Body of pancreas (tissue), 4 donors: ENCODE measurements at regions not wholly inside any gene's neighbourhood (a gene's known extent, or its start where the extent isn't known, plus 50 kb on each side); places are given as distances from the start of the nearest gene placed in this dataset.

Experiments
- ATAC-seq: fragments of 150-250 bp; one replicate; pipeline ENCODE4 v1.9.1; 2016
- DNase-seq, 4 donors: peaks; one replicate each; pipeline ENCODE4 v3.0.0-alpha.2; 2019
- H3K27ac ChIP-seq, 4 donors: fragments of 200-600 bp; sonication (generic); 1 replicate in 3 of 4; 2 replicates in 1 of 4; pipeline versions ENCODE4 v1.5.1 to v1.6.1; 2016 to 2019; ENCODE audit warnings: mild to moderate bottlenecking in 1 of 4, mixed read lengths in 1 of 4, moderate library complexity in 1 of 4
- H3K27me3 ChIP-seq, 2 donors: fragments of 200-600 bp; sonication (generic); one replicate each; pipeline ENCODE4 v1.6.0; 2016; ENCODE audit warnings: mild to moderate bottlenecking in 1 of 2
- H3K36me3 ChIP-seq, 2 donors: fragments of 200-600 bp; sonication (generic); replicated peaks in 1 of 2; 2 replicates each; pipeline ENCODE4 v1.5.1; 2016; ENCODE audit warnings: low read depth in 2 of 2; ENCODE audit not compliant: insufficient read depth in 1 of 2
- H3K4me1 ChIP-seq: fragments of 200-600 bp; sonication (generic); one replicate; pipeline ENCODE4 v1.6.0; 2016
- H3K4me3 ChIP-seq, 2 donors: fragments of 200-600 bp; sonication (generic); 1 replicate in 1 of 2; 2 replicates in 1 of 2; pipeline ENCODE4 v1.5.1; 2016 to 2019
- H3K9me3 ChIP-seq, 3 donors: fragments of 200-600 bp; sonication (generic); 1 replicate in 2 of 3; 2 replicates in 1 of 3; pipeline ENCODE4 v1.5.1; 2016
- CTCF ChIP-seq, 7 experiments: fragments of 450-650 bp in 4 of 7; fragments of 200-600 bp in 3 of 7; sonication (generic) in 3 of 7; IDR thresholded peaks; one replicate each; pipeline ENCODE4 v1.5.1; 2016 to 2019; ENCODE audit warnings: antibody characterized with exemption in 7 of 7
- POLR2A ChIP-seq, 3 donors: fragments of 450-650 bp; IDR thresholded peaks; one replicate each; pipeline ENCODE4 v1.6.1; 2016; ENCODE audit warnings: antibody characterized with exemption in 3 of 3, mild to moderate bottlenecking in 2 of 3
- WGBS, 2 donors: methylation state at CpG; one replicate each; pipeline ENCODE4 v1.1.5; 2017; 5-methylcytosine and 5-hydroxymethylcytosine counted together
- intact Hi-C: fragments of 100-400 bp; cut with DNase I; formaldehyde crosslinking; loops from one replicate; pipeline ENCODE4 v1.15.1; 2023

- Histone ChIP-seq H3K27me3 (no peaks in the 10 kb centered on the region), H3K36me3 (no peaks in the 10 kb centered on the region), H3K9me3 (no peaks in the 10 kb centered on the region), H3K4me3 (no peak overlapping the region), H3K4me1 (no peaks in the 10 kb centered on the region), H3K27ac (no peak overlapping the region)
- ATAC-seq (no peak), DNase-seq (no peak)
- TF ChIP-seq CTCF (IDR thresholded peaks at IDR 0.05) = no peak
- TF ChIP-seq POLR2A (IDR thresholded peaks at IDR 0.05) = no peak
- intact Hi-C loops = no loop called here
- WGBS, 2 donors = 48 to 56% methylated on average over 2 of the region's 2 CpGs
These were observed 179.1 kb downstream of the KITLG start for GRCh38 chr12:88401155-88401554.

- Histone ChIP-seq H3K4me1 (no peaks in the 10 kb centered on the region), H3K4me3 (no peak overlapping the region), H3K27ac (no peak overlapping the region), H3K9me3 (no peaks in the 10 kb centered on the region), H3K36me3 (no peaks in the 10 kb centered on the region), H3K27me3 (no peaks in the 10 kb centered on the region)
- no peak for TF ChIP-seq CTCF (IDR thresholded peaks at IDR 0.05)
- no peak for TF ChIP-seq POLR2A (IDR thresholded peaks at IDR 0.05)
- intact Hi-C loops = no loop called here
- DNase-seq (no peak), ATAC-seq (no peak)
- WGBS, 2 donors = 73 to 88% methylated on average over 5 of the region's 5 CpGs
These were observed 173.4 kb downstream of the KITLG start for GRCh38 chr12:88406905-88407304.

GRCh38 chr12:88408823-88409222 lies 171.4 kb downstream of the KITLG start:
- Histone ChIP-seq H3K9me3 (no peaks in the 10 kb centered on the region), H3K27me3 (no peaks in the 10 kb centered on the region), H3K4me1 (no peaks in the 10 kb centered on the region), H3K27ac (no peak overlapping the region), H3K36me3 (no peaks in the 10 kb centered on the region), H3K4me3 (no peak overlapping the region)
- TF ChIP-seq CTCF (IDR thresholded peaks at IDR 0.05) (no peak), POLR2A (IDR thresholded peaks at IDR 0.05) (no peak)
- DNase-seq (no peak), ATAC-seq (no peak)
- intact Hi-C loops = no loop called here

- TF ChIP-seq CTCF (IDR thresholded peaks at IDR 0.05) (no peak), POLR2A (IDR thresholded peaks at IDR 0.05) (no peak)
- Histone ChIP-seq H3K36me3 (no peaks in the 10 kb centered on the region), H3K4me3 (no peak overlapping the region), H3K27me3 (no peaks in the 10 kb centered on the region), H3K9me3 (no peaks in the 10 kb centered on the region), H3K4me1 (no peaks in the 10 kb centered on the region), H3K27ac (no peak overlapping the region)
- 84 to 87% methylated on average over 3 of the region's 3 CpGs for WGBS, 2 donors
- DNase-seq = no peak
- intact Hi-C loops = no loop called here
- ATAC-seq = no peak
These were observed 171.0 kb downstream of the KITLG start for GRCh38 chr12:88409257-88409656.

- Histone ChIP-seq H3K27me3 (no peaks in the 10 kb centered on the region), H3K4me3 (no peak overlapping the region), H3K27ac (no peak overlapping the region), H3K9me3 (no peaks in the 10 kb centered on the region), H3K4me1 (no peaks in the 10 kb centered on the region), H3K36me3 (no peaks in the 10 kb centered on the region)
- ATAC-seq = no peak
- WGBS, 2 donors = 60 to 66% methylated on average over 2 of the region's 2 CpGs
- TF ChIP-seq POLR2A (IDR thresholded peaks at IDR 0.05) = no peak
- TF ChIP-seq CTCF (IDR thresholded peaks at IDR 0.05) = no peak
- no peak for DNase-seq
- intact Hi-C loops = no loop called here
These were observed 168.6 kb downstream of the KITLG start for GRCh38 chr12:88411689-88412088.
